ENCODE measurements at regions not wholly inside any gene's neighbourhood (a gene's known extent, or its start where the extent isn't known, plus 50 kb on each side); places are given as distances from the start of the nearest gene placed in this dataset.

DNA sequence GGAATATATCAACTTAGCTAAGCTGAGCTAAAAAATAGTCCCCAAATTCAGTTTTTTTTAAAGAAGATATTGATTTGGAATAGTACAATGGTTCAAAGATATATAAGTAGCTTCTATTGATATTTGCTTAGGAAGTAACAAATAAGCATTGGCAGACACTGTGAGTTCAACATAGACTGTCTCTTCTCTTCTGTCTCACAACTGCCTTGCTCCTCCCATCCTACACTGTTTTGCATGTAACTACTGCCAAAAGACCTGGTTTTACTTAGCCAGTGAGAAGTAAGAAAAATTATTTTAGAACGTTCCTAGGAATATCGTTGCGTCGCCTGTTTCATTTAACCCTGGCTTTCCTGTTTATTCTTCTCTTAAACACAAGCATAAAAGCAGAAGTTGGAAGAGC lies 859.0 kb upstream of the SPRY2 start:
- no peak for TF ChIP-seq CTCF (IDR thresholded peaks at IDR 0.05)
- no peak for TF ChIP-seq EP300 (IDR thresholded peaks at IDR 0.05)
- no peak for TF ChIP-seq POLR2AphosphoS5 (IDR thresholded peaks at IDR 0.05)
- no peak for TF ChIP-seq POLR2A (IDR thresholded peaks at IDR 0.05)

All from upper lobe of left lung (tissue), 4 donors.